ENCODE measurements at regions not wholly inside any gene's neighbourhood (a gene's known extent, or its start where the extent isn't known, plus 50 kb on each side); places are given as distances from the start of the nearest gene placed in this dataset.

DNA sequence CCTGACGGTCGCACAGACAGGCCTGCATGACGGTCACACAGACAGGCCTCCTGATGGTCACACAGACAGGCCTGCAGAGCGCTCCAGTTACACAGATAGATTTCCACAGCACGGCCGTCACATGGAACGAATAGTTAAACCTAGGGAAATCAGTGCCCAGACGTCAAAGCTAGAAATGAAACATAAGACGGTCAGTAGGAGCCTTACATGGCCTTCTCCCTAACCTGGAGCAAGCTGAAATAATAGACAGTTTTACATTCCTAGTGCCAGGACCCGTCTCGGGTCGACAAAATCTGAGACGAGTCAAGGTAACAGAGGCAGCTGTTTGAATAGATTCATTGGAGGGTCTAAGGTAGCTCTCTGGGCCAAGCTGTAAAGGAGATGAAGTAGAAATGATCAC, 126.9 kb downstream of the MTNR1A start:
- Histone ChIP-seq H3K27ac (no peak overlapping the region), H3K9me3 (ENCODE audit: control insufficient read depth, low read length) (no peaks in the 10 kb centered on the region), H3K36me3 (ENCODE audit: control insufficient read depth, insufficient read depth, low read length) (no peaks in the 10 kb centered on the region), H2AFZ (no peak overlapping the region), H3K27me3 (ENCODE audit: control insufficient read depth, insufficient read depth, low read length) (no peaks in the 10 kb centered on the region), H3K79me2 (no peaks in the 10 kb centered on the region), H3K4me2 (ENCODE audit: low read length) (no peak overlapping the region), H3K4me1 (no peaks in the 10 kb centered on the region), H3K9ac (no peak overlapping the region), H3K4me3 (ENCODE audit: low read depth, low read length) (no peak overlapping the region)
- TF ChIP-seq, protein P1, sequence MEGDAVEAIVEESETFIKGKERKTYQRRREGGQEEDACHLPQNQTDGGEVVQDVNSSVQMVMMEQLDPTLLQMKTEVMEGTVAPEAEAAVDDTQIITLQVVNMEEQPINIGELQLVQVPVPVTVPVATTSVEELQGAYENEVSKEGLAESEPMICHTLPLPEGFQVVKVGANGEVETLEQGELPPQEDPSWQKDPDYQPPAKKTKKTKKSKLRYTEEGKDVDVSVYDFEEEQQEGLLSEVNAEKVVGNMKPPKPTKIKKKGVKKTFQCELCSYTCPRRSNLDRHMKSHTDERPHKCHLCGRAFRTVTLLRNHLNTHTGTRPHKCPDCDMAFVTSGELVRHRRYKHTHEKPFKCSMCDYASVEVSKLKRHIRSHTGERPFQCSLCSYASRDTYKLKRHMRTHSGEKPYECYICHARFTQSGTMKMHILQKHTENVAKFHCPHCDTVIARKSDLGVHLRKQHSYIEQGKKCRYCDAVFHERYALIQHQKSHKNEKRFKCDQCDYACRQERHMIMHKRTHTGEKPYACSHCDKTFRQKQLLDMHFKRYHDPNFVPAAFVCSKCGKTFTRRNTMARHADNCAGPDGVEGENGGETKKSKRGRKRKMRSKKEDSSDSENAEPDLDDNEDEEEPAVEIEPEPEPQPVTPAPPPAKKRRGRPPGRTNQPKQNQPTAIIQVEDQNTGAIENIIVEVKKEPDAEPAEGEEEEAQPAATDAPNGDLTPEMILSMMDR (IDR thresholded peaks at IDR 0.05), result no peak

GRCh38 chr4:186424745-186425144, 130.6 kb downstream of the MTNR1A start:
- H3K9me3 ChIP-seq (ENCODE audit: control insufficient read depth, low read length), result no peaks in the 10 kb centered on the region
- no peak overlapping the region for H3K27ac ChIP-seq
- TF ChIP-seq, protein P1 (IDR thresholded peaks at IDR 0.05), result no peak
- H3K4me1 ChIP-seq, result no peaks in the 10 kb centered on the region
- H3K4me3 ChIP-seq (ENCODE audit: low read depth, low read length), result no peak overlapping the region
- no peak overlapping the region for H3K9ac ChIP-seq
- H3K4me2 ChIP-seq (ENCODE audit: low read length), result no peak overlapping the region
- H2AFZ ChIP-seq, result no peak overlapping the region
- H3K79me2 ChIP-seq, result no peaks in the 10 kb centered on the region
- H3K36me3 ChIP-seq (ENCODE audit: control insufficient read depth, insufficient read depth, low read length), result no peaks in the 10 kb centered on the region
- H3K27me3 ChIP-seq (ENCODE audit: control insufficient read depth, insufficient read depth, low read length), result no peaks in the 10 kb centered on the region

GRCh38 chr4:186422296-186422695, 133.1 kb downstream of the MTNR1A start:
- no peaks in the 10 kb centered on the region for H3K9me3 ChIP-seq (ENCODE audit: control insufficient read depth, low read length)
- H3K4me1 ChIP-seq, result no peaks in the 10 kb centered on the region
- no peak overlapping the region for H2AFZ ChIP-seq
- H3K79me2 ChIP-seq, result no peaks in the 10 kb centered on the region
- no peak overlapping the region for H3K4me2 ChIP-seq (ENCODE audit: low read length)
- H3K9ac ChIP-seq, result no peak overlapping the region
- H3K27ac ChIP-seq, result no peak overlapping the region
- no peak overlapping the region for H3K4me3 ChIP-seq (ENCODE audit: low read depth, low read length)
- no peaks in the 10 kb centered on the region for H3K36me3 ChIP-seq (ENCODE audit: control insufficient read depth, insufficient read depth, low read length)
- TF ChIP-seq, protein P1 (IDR thresholded peaks at IDR 0.05), result no peak
- H3K27me3 ChIP-seq (ENCODE audit: control insufficient read depth, insufficient read depth, low read length), result no peaks in the 10 kb centered on the region

GRCh38 chr4:186416451-186417060, 138.8 kb downstream of the MTNR1A start:
- no peaks in the 10 kb centered on the region for H3K4me1 ChIP-seq
- H3K79me2 ChIP-seq, result no peaks in the 10 kb centered on the region
- TF ChIP-seq, protein P1 (IDR thresholded peaks at IDR 0.05), result no peak
- H2AFZ ChIP-seq, result no peak overlapping the region
- H3K4me3 ChIP-seq (ENCODE audit: low read depth, low read length), result no peak overlapping the region
- no peak overlapping the region for H3K27ac ChIP-seq
- no peaks in the 10 kb centered on the region for H3K27me3 ChIP-seq (ENCODE audit: control insufficient read depth, insufficient read depth, low read length)
- no peak overlapping the region for H3K9ac ChIP-seq
- H3K9me3 ChIP-seq (ENCODE audit: control insufficient read depth, low read length), result no peaks in the 10 kb centered on the region
- no peak overlapping the region for H3K4me2 ChIP-seq (ENCODE audit: low read length)
- no peaks in the 10 kb centered on the region for H3K36me3 ChIP-seq (ENCODE audit: control insufficient read depth, insufficient read depth, low read length)

DNA sequence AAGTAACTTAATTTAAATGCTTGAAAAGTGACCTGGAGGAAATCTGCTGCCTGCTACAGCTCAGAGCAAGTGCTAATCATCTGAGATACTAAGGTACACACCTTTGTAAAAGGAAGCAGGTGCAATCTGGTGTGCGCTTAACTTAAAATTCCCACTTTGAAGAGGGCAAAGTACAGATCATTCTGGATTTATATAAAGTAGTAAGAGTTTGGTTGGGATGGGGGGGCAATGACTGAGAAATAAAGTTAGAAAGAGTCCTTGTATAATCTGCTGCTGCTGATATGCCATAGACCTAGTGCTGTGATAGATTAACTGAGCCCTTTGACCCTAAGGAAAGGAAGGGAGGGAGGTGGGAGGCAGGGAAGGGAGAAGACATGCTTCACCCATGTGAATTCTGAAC, 141.0 kb downstream of the MTNR1A start:
- Histone ChIP-seq H3K9ac (no peak overlapping the region), H3K27me3 (ENCODE audit: control insufficient read depth, insufficient read depth, low read length) (no peaks in the 10 kb centered on the region), H3K9me3 (ENCODE audit: control insufficient read depth, low read length) (no peaks in the 10 kb centered on the region), H3K27ac (no peak overlapping the region), H3K4me3 (ENCODE audit: low read depth, low read length) (no peak overlapping the region), H3K79me2 (no peaks in the 10 kb centered on the region), H2AFZ (no peak overlapping the region), H3K36me3 (ENCODE audit: control insufficient read depth, insufficient read depth, low read length) (no peaks in the 10 kb centered on the region), H3K4me1 (no peaks in the 10 kb centered on the region), H3K4me2 (ENCODE audit: low read length) (no peak overlapping the region)
- TF ChIP-seq, protein P1 (IDR thresholded peaks at IDR 0.05), result no peak

All from parathyroid adenoma (tissue), 2 donors.